ENCODE measurements at regions not wholly inside any gene's neighbourhood (a gene's known extent, or its start where the extent isn't known, plus 50 kb on each side); places are given as distances from the start of the nearest gene placed in this dataset.

DNA sequence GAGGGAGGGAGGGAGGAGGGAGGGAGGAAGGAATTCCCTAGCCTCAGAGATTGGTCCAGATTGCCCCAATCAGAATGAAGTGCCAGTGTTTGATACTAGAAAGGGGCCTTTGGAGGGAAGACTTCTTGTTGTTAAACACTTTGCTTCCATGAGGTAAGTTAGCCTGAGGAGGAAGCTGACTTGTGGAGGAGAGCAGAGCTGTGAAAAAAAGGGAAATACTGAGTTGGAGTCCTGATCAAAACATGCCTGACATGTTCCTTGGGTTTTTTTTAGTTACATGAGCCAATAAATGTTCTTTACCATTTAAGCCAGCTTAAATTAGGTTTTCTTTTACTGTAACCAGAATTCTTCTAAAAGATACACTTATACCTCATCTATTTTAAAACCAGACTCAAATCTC lies 57.6 kb downstream of the GSX2 start:
- Histone ChIP-seq H4K20me1 (ENCODE audit: control insufficient read depth, extremely low read depth, insufficient read depth, low read length) (no peaks in the 10 kb centered on the region), H3K36me3 (ENCODE audit: control insufficient read depth in 2 of 2, extremely low read depth in 1 of 2, insufficient read depth in 2 of 2, low read length in 2 of 2) (no peaks in the 10 kb centered on the region), H3K9ac (ENCODE audit: control insufficient read depth, extremely low read depth, insufficient read depth, low read length) (no peak overlapping the region), H3K79me2 (ENCODE audit: control insufficient read depth, insufficient read depth, low read length) (no peaks in the 10 kb centered on the region), H3K27me3 (ENCODE audit: control insufficient read depth, extremely low read depth, insufficient read depth, low read length) (no peaks in the 10 kb centered on the region), H3K9me3 (ENCODE audit: control insufficient read depth, low read depth, low read length) (no peaks in the 10 kb centered on the region), H3K4me2 (ENCODE audit: control insufficient read depth, extremely low read depth, insufficient read depth, low read depth, low read length) (no peak overlapping the region), H3K9me1 (ENCODE audit: control insufficient read depth, extremely low read depth, insufficient read depth, low read length) (no peaks in the 10 kb centered on the region), H3K27ac (ENCODE audit: control insufficient read depth, insufficient read depth, low read length) (no peak overlapping the region), H2AFZ (ENCODE audit: control insufficient read depth, low read length) (no peak overlapping the region), H3K4me3 (ENCODE audit: control insufficient read depth in 2 of 3, extremely low read depth in 1 of 3, insufficient read depth in 2 of 3, low read depth in 1 of 3, low read length in 3 of 3) (no peak overlapping the region), H3K4me1 (ENCODE audit: control insufficient read depth, extremely low read depth, insufficient read depth, low read length) (peaks cover 16% of the 10 kb centered on the region)
- no peak for TF ChIP-seq EZH2 (IDR thresholded peaks at IDR 0.05; ENCODE audit: low read length)
- TF ChIP-seq, protein P1, sequence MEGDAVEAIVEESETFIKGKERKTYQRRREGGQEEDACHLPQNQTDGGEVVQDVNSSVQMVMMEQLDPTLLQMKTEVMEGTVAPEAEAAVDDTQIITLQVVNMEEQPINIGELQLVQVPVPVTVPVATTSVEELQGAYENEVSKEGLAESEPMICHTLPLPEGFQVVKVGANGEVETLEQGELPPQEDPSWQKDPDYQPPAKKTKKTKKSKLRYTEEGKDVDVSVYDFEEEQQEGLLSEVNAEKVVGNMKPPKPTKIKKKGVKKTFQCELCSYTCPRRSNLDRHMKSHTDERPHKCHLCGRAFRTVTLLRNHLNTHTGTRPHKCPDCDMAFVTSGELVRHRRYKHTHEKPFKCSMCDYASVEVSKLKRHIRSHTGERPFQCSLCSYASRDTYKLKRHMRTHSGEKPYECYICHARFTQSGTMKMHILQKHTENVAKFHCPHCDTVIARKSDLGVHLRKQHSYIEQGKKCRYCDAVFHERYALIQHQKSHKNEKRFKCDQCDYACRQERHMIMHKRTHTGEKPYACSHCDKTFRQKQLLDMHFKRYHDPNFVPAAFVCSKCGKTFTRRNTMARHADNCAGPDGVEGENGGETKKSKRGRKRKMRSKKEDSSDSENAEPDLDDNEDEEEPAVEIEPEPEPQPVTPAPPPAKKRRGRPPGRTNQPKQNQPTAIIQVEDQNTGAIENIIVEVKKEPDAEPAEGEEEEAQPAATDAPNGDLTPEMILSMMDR (optimal IDR thresholded peaks at IDR 0.05 in 1 of 3, IDR thresholded peaks at IDR 0.05 in 1 of 3, conservative IDR thresholded peaks at IDR 0.05 in 1 of 3; ENCODE audit: extremely low read depth in 1 of 3, insufficient read depth in 2 of 3, low read length in 3 of 3): no peak
- FAIRE-seq (no peak), DNase-seq (ENCODE audit: low read depth, low spot score) (no peak)
- dilution Hi-C loops (cut with MboI; ENCODE audit: extremely low pct_ligation_motif_present, low sequenced_read_pairs): no loop called here

DNA sequence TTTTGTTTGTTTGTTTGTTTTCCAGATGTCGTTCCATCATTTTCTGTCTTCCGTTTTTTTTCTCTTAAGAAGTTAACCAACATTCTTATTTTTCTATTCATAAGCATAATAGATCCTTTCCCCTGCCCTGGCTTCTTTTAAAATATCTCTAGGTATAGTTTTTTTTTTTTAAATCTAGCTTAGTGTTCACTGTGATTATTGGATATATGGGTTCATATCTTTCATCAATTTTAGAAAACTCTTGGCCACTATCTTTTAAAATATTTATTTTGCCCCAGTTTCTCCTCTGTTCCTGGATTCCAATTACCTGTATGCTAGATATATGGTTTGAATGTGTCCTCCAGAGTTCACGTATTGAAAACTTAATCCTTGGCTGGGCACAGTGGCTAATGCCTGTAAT lies 59.6 kb downstream of the GSX2 start:
- Histone ChIP-seq H3K4me2 (ENCODE audit: control insufficient read depth, extremely low read depth, insufficient read depth, low read depth, low read length) (no peak overlapping the region), H4K20me1 (ENCODE audit: control insufficient read depth, extremely low read depth, insufficient read depth, low read length) (no peaks in the 10 kb centered on the region), H3K79me2 (ENCODE audit: control insufficient read depth, insufficient read depth, low read length) (no peaks in the 10 kb centered on the region), H3K9me1 (ENCODE audit: control insufficient read depth, extremely low read depth, insufficient read depth, low read length) (no peaks in the 10 kb centered on the region), H3K4me1 (ENCODE audit: control insufficient read depth, extremely low read depth, insufficient read depth, low read length) (peaks cover 3% of the 10 kb centered on the region), H3K4me3 (ENCODE audit: control insufficient read depth in 2 of 3, extremely low read depth in 1 of 3, insufficient read depth in 2 of 3, low read depth in 1 of 3, low read length in 3 of 3) (no peak overlapping the region), H2AFZ (ENCODE audit: control insufficient read depth, low read length) (no peak overlapping the region), H3K27ac (ENCODE audit: control insufficient read depth, insufficient read depth, low read length) (no peak overlapping the region), H3K9me3 (ENCODE audit: control insufficient read depth, low read depth, low read length) (no peaks in the 10 kb centered on the region), H3K36me3 (ENCODE audit: control insufficient read depth in 2 of 2, extremely low read depth in 1 of 2, insufficient read depth in 2 of 2, low read length in 2 of 2) (no peaks in the 10 kb centered on the region), H3K9ac (ENCODE audit: control insufficient read depth, extremely low read depth, insufficient read depth, low read length) (no peak overlapping the region), H3K27me3 (ENCODE audit: control insufficient read depth, extremely low read depth, insufficient read depth, low read length) (no peaks in the 10 kb centered on the region)
- DNase-seq (ENCODE audit: low read depth, low spot score): no peak
- no peak for FAIRE-seq
- dilution Hi-C loops (cut with MboI; ENCODE audit: extremely low pct_ligation_motif_present, low sequenced_read_pairs): no loop called here
- TF ChIP-seq EZH2 (IDR thresholded peaks at IDR 0.05; ENCODE audit: low read length): no peak
- TF ChIP-seq, protein P1 (optimal IDR thresholded peaks at IDR 0.05 in 1 of 3, IDR thresholded peaks at IDR 0.05 in 1 of 3, conservative IDR thresholded peaks at IDR 0.05 in 1 of 3; ENCODE audit: extremely low read depth in 1 of 3, insufficient read depth in 2 of 3, low read length in 3 of 3): no peak

Data from keratinocyte (primary cell).